Astrocyte (in vitro differentiated cells and primary cell): ENCODE measurements at regions not wholly inside any gene's neighbourhood (a gene's known extent, or its start where the extent isn't known, plus 50 kb on each side); places are given as distances from the start of the nearest gene placed in this dataset.

ENCODE experiments used
- EZH2 ChIP-seq: IDR thresholded peaks from 2 replicates; pipeline ENCODE4 v1.6.1; 2012; ENCODE audit warnings: mild to moderate bottlenecking, low read length, inconsistent platforms; ENCODE audit not compliant: insufficient read depth
- TF ChIP-seq, protein P1 (sequence below): IDR thresholded peaks from 2 replicates; pipeline ENCODE4 v1.5.1; 2011; ENCODE audit warnings: low read depth, mild to moderate bottlenecking, inconsistent platforms, low read length, moderate library complexity; ENCODE audit not compliant: insufficient read depth

DNA sequence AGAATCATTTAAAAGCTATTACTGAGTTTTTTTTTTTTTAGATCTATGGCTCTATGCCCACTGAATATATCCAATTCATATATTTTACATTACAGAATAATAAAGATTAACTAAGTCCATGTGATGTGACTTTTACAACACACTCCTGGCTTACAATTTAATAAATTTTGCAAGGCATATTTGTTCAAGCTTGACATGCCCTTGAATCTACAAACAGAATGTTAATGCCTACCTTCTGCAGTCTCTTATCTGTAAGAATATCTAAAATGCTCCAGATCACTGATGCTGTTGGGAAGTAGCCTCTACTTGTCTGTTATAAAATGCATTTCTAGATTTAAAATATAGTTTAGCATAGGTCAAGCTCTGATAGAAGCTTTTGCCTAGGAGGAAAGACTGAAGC, 100.7 kb upstream of the RASGEF1B start:
- TF ChIP-seq, protein P1, sequence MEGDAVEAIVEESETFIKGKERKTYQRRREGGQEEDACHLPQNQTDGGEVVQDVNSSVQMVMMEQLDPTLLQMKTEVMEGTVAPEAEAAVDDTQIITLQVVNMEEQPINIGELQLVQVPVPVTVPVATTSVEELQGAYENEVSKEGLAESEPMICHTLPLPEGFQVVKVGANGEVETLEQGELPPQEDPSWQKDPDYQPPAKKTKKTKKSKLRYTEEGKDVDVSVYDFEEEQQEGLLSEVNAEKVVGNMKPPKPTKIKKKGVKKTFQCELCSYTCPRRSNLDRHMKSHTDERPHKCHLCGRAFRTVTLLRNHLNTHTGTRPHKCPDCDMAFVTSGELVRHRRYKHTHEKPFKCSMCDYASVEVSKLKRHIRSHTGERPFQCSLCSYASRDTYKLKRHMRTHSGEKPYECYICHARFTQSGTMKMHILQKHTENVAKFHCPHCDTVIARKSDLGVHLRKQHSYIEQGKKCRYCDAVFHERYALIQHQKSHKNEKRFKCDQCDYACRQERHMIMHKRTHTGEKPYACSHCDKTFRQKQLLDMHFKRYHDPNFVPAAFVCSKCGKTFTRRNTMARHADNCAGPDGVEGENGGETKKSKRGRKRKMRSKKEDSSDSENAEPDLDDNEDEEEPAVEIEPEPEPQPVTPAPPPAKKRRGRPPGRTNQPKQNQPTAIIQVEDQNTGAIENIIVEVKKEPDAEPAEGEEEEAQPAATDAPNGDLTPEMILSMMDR: no peak
- no peak for TF ChIP-seq EZH2
